ENCODE measurements at regions not wholly inside any gene's neighbourhood (a gene's known extent, or its start where the extent isn't known, plus 50 kb on each side); places are given as distances from the start of the nearest gene placed in this dataset.

- TF ChIP-seq CTCF (IDR thresholded peaks at IDR 0.05; ENCODE audit: low read depth, low read length) (no peak), EZH2phosphoT487 (IDR thresholded peaks at IDR 0.05; ENCODE audit: low read depth) (no peak)
Measured at GRCh38 chr15:77557564-77557963, 75.1 kb downstream of the LINGO1 start.
